SH-SY5Y (cell line): ENCODE measurements at regions not wholly inside any gene's neighbourhood (a gene's known extent, or its start where the extent isn't known, plus 50 kb on each side); places are given as distances from the start of the nearest gene placed in this dataset.

Source experiments
- GATA2 ChIP-seq: IDR thresholded peaks from 2 replicates; pipeline ENCODE4 v1.6.1; 2011; ENCODE audit warnings: mild to moderate bottlenecking, low read depth, low read length
- GATA3 ChIP-seq: IDR thresholded peaks from 2 replicates; pipeline ENCODE4 v1.6.1; 2011; ENCODE audit warnings: low read depth, mild to moderate bottlenecking, low read length, moderate library complexity

GRCh38 chr13:108496362-108497210 lies 132.8 kb upstream of the MYO16 start:
- no peak for TF ChIP-seq GATA2
- TF ChIP-seq GATA3: no peak
